ENCODE measurements at regions not wholly inside any gene's neighbourhood (a gene's known extent, or its start where the extent isn't known, plus 50 kb on each side); places are given as distances from the start of the nearest gene placed in this dataset.

GRCh38 chr5:108528655-108529054, 146.8 kb upstream of the FBXL17 start:
- no peak for DNase-seq (ENCODE audit: extremely low spot score, unreplicated experiment)
- peaks cover 8% of the 10 kb centered on the region for H3K9me3 Mint-ChIP-seq (ENCODE audit: unreplicated experiment)
- H3K27ac Mint-ChIP-seq (ENCODE audit: unreplicated experiment), result no peak overlapping the region
- no peak for TF ChIP-seq CTCF (IDR thresholded peaks at IDR 0.05)
- peaks cover 2% of the 10 kb centered on the region for H3K27me3 Mint-ChIP-seq (ENCODE audit: unreplicated experiment)
- no peaks in the 10 kb centered on the region for H3K36me3 Mint-ChIP-seq (ENCODE audit: unreplicated experiment)
- H3K4me3 Mint-ChIP-seq (ENCODE audit: unreplicated experiment), result no peak overlapping the region
- H3K4me1 Mint-ChIP-seq (ENCODE audit: unreplicated experiment), result peaks cover 3% of the 10 kb centered on the region

DNA sequence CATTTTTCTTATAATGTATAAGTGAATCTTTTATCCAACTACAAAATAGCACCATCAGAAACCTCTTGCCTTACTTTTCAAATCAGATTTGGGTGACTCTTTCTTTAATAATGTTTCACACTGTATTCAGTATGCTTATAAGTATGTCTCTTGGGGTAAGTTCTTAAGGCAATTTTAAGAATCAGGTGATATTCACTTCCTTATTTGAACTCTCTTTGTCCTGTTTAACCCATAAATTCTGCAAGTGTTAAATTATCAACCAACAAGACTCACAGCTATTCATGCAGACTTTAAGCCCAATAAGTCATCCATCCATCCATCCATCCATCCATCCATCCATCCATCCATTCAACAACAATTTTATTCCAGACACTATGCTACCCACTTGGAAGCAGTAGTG, 142.7 kb upstream of the FBXL17 start:
- Mint-ChIP-seq H3K9me3 (ENCODE audit: unreplicated experiment) (peaks cover 8% of the 10 kb centered on the region), H3K36me3 (ENCODE audit: unreplicated experiment) (no peaks in the 10 kb centered on the region), H3K4me3 (ENCODE audit: unreplicated experiment) (no peak overlapping the region), H3K4me1 (ENCODE audit: unreplicated experiment) (no peaks in the 10 kb centered on the region), H3K27me3 (ENCODE audit: unreplicated experiment) (peaks cover 13% of the 10 kb centered on the region), H3K27ac (ENCODE audit: unreplicated experiment) (no peak overlapping the region)
- no peak for DNase-seq (ENCODE audit: extremely low spot score, unreplicated experiment)
- no peak for TF ChIP-seq CTCF (IDR thresholded peaks at IDR 0.05)

DNA sequence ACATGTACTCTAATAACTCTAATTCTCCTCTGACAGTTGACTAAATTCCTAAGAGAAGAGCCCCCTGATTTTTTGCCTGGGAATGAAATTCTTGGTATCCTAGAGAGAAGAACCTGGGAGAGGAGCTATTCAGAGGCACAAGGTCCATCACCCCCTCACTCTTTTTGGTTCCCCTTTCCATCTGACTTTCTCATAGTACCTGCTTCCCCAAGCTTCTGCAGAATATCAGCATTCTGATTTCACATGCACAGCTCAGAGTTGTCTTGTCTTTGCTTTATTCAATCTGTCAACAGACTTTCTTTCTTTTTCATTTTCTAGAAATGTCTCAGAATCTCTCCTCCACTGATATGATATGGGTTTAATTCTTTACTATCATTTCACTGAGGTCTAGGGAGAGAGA, 141.5 kb upstream of the FBXL17 start:
- no peak for TF ChIP-seq CTCF (IDR thresholded peaks at IDR 0.05)
- Mint-ChIP-seq H3K9me3 (ENCODE audit: unreplicated experiment) (peaks cover 8% of the 10 kb centered on the region), H3K27ac (ENCODE audit: unreplicated experiment) (no peak overlapping the region), H3K4me3 (ENCODE audit: unreplicated experiment) (no peak overlapping the region), H3K27me3 (ENCODE audit: unreplicated experiment) (peaks cover 23% of the 10 kb centered on the region), H3K36me3 (ENCODE audit: unreplicated experiment) (no peaks in the 10 kb centered on the region), H3K4me1 (ENCODE audit: unreplicated experiment) (no peaks in the 10 kb centered on the region)
- no peak for DNase-seq (ENCODE audit: extremely low spot score, unreplicated experiment)

DNA sequence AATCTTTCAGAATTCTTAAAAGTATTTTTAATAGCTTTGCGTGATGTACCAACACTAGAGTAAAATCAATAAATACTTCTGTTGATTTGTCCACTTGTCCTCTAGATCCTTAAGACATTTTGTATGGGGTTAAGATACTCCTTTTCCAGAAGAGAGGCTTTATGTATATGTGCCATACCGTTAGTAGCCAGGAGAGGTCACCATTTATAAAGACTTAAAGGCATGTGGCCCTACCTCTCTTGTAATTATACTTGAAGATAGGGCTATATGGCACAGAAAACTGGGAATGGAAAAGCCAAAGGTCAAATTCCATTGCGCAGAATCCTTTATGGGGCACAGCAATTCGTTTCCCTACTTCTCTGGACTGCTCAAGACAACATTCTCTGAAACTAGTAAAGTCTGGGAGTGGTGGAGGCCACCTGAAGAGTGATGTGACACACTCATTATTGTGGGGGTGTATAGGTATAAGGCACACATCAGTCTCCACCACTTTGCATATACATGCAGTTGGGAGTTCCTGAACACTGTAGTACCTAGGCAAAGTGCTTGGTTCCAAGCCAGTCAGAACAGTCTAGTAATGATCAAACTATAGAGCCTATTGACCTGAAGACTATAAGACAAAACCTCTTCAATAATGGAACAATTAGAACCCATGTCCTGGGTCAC, 140.1 kb upstream of the FBXL17 start:
- no peak overlapping the region for H3K4me3 Mint-ChIP-seq (ENCODE audit: unreplicated experiment)

More for the DNA sequence above, 140.1 kb upstream of the FBXL17 start:
- no peaks in the 10 kb centered on the region for H3K36me3 Mint-ChIP-seq (ENCODE audit: unreplicated experiment)
- no peaks in the 10 kb centered on the region for H3K4me1 Mint-ChIP-seq (ENCODE audit: unreplicated experiment)
- H3K27ac Mint-ChIP-seq (ENCODE audit: unreplicated experiment), result no peak overlapping the region
- H3K9me3 Mint-ChIP-seq (ENCODE audit: unreplicated experiment), result peaks cover 8% of the 10 kb centered on the region
- TF ChIP-seq CTCF (IDR thresholded peaks at IDR 0.05), result peak; percentile 77
- peaks cover 30% of the 10 kb centered on the region for H3K27me3 Mint-ChIP-seq (ENCODE audit: unreplicated experiment)
- no peak for DNase-seq (ENCODE audit: extremely low spot score, unreplicated experiment)

Data from osteocyte (in vitro differentiated cells).